H9 (cell line): ENCODE measurements at regions not wholly inside any gene's neighbourhood (a gene's known extent, or its start where the extent isn't known, plus 50 kb on each side); places are given as distances from the start of the nearest gene placed in this dataset.

Experiments
- DNase-seq: peaks from one replicate; pipeline ENCODE4 v3.0.0-alpha.2; 2017
- H2AFZ ChIP-seq: one replicate; pipeline ENCODE4 v1.6.1; 2013; ENCODE audit warnings: mild to moderate bottlenecking, low read length, control low read depth, moderate library complexity
- H2AK5ac ChIP-seq: 2 replicates; pipeline ENCODE4 v1.6.1; 2013; ENCODE audit warnings: low read length, control low read depth, mixed read lengths; ENCODE audit not compliant: insufficient read length
- H2BK120ac ChIP-seq: one replicate; pipeline ENCODE4 v1.6.1; 2013; ENCODE audit warnings: low read depth, mild to moderate bottlenecking, low read length, control low read depth, inconsistent platforms; ENCODE audit not compliant: poor library complexity, severe bottlenecking
- H2BK12ac ChIP-seq: 2 replicates; pipeline ENCODE4 v1.6.1; 2013; ENCODE audit warnings: low read length, control low read depth, mixed read lengths, low read depth; ENCODE audit not compliant: insufficient read length
- H2BK15ac ChIP-seq: 2 replicates; pipeline ENCODE4 v1.6.1; 2013; ENCODE audit warnings: low read depth, low read length, control low read depth
- H2BK20ac ChIP-seq: one replicate; pipeline ENCODE4 v1.6.1; 2013; ENCODE audit warnings: low read depth, mild to moderate bottlenecking, low read length, control low read depth, inconsistent platforms; ENCODE audit not compliant: poor library complexity, severe bottlenecking
- H2BK5ac ChIP-seq: 2 replicates; pipeline ENCODE4 v1.6.1; 2013; ENCODE audit warnings: low read length, control low read depth, mixed read lengths; ENCODE audit not compliant: insufficient read length
- H3K14ac ChIP-seq: 2 replicates; pipeline ENCODE4 v1.6.1; 2013; ENCODE audit warnings: low read length, control low read depth; ENCODE audit not compliant: insufficient read depth
- H3K18ac ChIP-seq: 2 replicates; pipeline ENCODE4 v1.6.1; 2013; ENCODE audit warnings: low read depth, mild to moderate bottlenecking, mixed read lengths, low read length, control low read depth; ENCODE audit not compliant: insufficient read length
- H3K23ac ChIP-seq: 2 replicates; pipeline ENCODE4 v1.6.1; 2013; ENCODE audit warnings: low read length, control low read depth, mixed read lengths, low read depth; ENCODE audit not compliant: insufficient read length
- H3K23me2 ChIP-seq: 2 replicates; pipeline ENCODE4 v1.6.1; 2013; ENCODE audit warnings: low read depth, mild to moderate bottlenecking, mixed read lengths, low read length, control low read depth; ENCODE audit not compliant: insufficient read length, poor library complexity, severe bottlenecking
- H3K27ac ChIP-seq: 2 replicates; pipeline ENCODE4 v1.5.1; 2013; ENCODE audit warnings: low read length, control low read depth, mixed read lengths, low read depth; ENCODE audit not compliant: insufficient read length
- H3K27me3 ChIP-seq: 2 replicates; pipeline ENCODE4 v1.6.1; 2013; ENCODE audit warnings: low read length, control low read depth, inconsistent platforms; ENCODE audit not compliant: insufficient read depth
- H3K4ac ChIP-seq: 2 replicates; pipeline ENCODE4 v1.6.1; 2013; ENCODE audit warnings: low read depth, mild to moderate bottlenecking, control low read depth, inconsistent platforms, low read length, moderate library complexity
- H3K4me1 ChIP-seq: 2 replicates; pipeline ENCODE4 v1.6.1; 2013; ENCODE audit warnings: low read length, control low read depth, inconsistent platforms; ENCODE audit not compliant: insufficient read depth
- H3K4me2 ChIP-seq: 2 replicates; pipeline ENCODE4 v1.6.1; 2013; ENCODE audit warnings: low read length, control low read depth, mixed read lengths; ENCODE audit not compliant: insufficient read length, insufficient read depth
- H3K56ac ChIP-seq: 2 replicates; pipeline ENCODE4 v1.6.1; 2013; ENCODE audit warnings: low read depth, mild to moderate bottlenecking, mixed read lengths, low read length, control low read depth; ENCODE audit not compliant: insufficient read length
- H3K79me1 ChIP-seq: 2 replicates; pipeline ENCODE4 v1.6.1; 2013; ENCODE audit warnings: low read depth, mild to moderate bottlenecking, moderate library complexity, low read length, control low read depth, inconsistent platforms; ENCODE audit not compliant: insufficient read depth, poor library complexity, severe bottlenecking
- H3K79me2 ChIP-seq: 2 replicates; pipeline ENCODE4 v1.6.1; 2013; ENCODE audit warnings: low read length, control low read depth, inconsistent platforms; ENCODE audit not compliant: insufficient read depth
- H3K9ac ChIP-seq: 2 replicates; pipeline ENCODE4 v1.6.1; 2013; ENCODE audit warnings: low read length, control low read depth, mixed read lengths; ENCODE audit not compliant: insufficient read length; ENCODE audit errors: extremely low read depth
- H3K9me3 ChIP-seq: one replicate; pipeline ENCODE4 v1.6.1; 2013; ENCODE audit warnings: low read depth, low read length, inconsistent platforms; ENCODE audit not compliant: control insufficient read depth
- H3T11ph ChIP-seq: one replicate; pipeline ENCODE4 v1.6.1; 2013; ENCODE audit warnings: mild to moderate bottlenecking, low read length, control low read depth, inconsistent platforms
- H4K20me1 ChIP-seq: one replicate; pipeline ENCODE4 v1.6.1; 2013; ENCODE audit not compliant: control insufficient read depth, insufficient read length, insufficient read depth
- H4K5ac ChIP-seq: 2 replicates; pipeline ENCODE4 v1.6.1; 2013; ENCODE audit warnings: low read depth, mild to moderate bottlenecking, mixed read lengths, low read length, control low read depth; ENCODE audit not compliant: insufficient read length
- H4K8ac ChIP-seq: replicated peaks from 2 replicates; pipeline ENCODE4 v1.6.1; 2013; ENCODE audit warnings: low read length, control low read depth, mixed read lengths, low read depth; ENCODE audit not compliant: insufficient read length
- H4K91ac ChIP-seq: 2 replicates; pipeline ENCODE4 v1.6.1; 2013; ENCODE audit warnings: low read depth, mild to moderate bottlenecking, moderate library complexity, mixed read lengths, low read length, control low read depth; ENCODE audit not compliant: insufficient read length
- H3K27ac Mint-ChIP-seq, 3 experiments: 2 replicates in 2 of 3; 3 replicates in 1 of 3; pipeline ENCODE4 v1.8.0; 2020 to 2021; ENCODE audit warnings: mixed read lengths in 3 of 3, mild to moderate bottlenecking in 1 of 3, moderate library complexity in 1 of 3
- H3K27me3 Mint-ChIP-seq: 2 replicates; pipeline ENCODE4 v1.8.0; 2021; ENCODE audit warnings: low read depth, mild to moderate bottlenecking, moderate library complexity, mixed read lengths
- H3K36me3 Mint-ChIP-seq, 3 experiments: 2 replicates in 2 of 3; 3 replicates in 1 of 3; pipeline ENCODE4 v1.8.0; 2020 to 2021; ENCODE audit warnings: low read depth in 3 of 3, mixed read lengths in 3 of 3; ENCODE audit not compliant: insufficient read depth in 1 of 3
- H3K4me1 Mint-ChIP-seq, 2 experiments: 2 replicates each; pipeline ENCODE4 v1.8.0; 2020; ENCODE audit warnings: mixed read lengths in 2 of 2
- H3K4me3 Mint-ChIP-seq, 2 experiments: 2 replicates in 1 of 2; 3 replicates in 1 of 2; pipeline ENCODE4 v1.8.0; 2020 to 2021; ENCODE audit warnings: mild to moderate bottlenecking in 2 of 2, mixed read lengths in 2 of 2, moderate library complexity in 1 of 2
- H3K9me3 Mint-ChIP-seq, 2 experiments: 2 replicates in 1 of 2; 3 replicates in 1 of 2; pipeline ENCODE4 v1.8.0; 2020; ENCODE audit warnings: mild to moderate bottlenecking in 2 of 2, mixed read lengths in 2 of 2, moderate library complexity in 1 of 2
- WGBS: extraction: QIAGEN DNeasy Blood & Tissue Kit; methylation state at CpG from one replicate; pipeline ENCODE4 v1.1.7; 2013; ENCODE audit warnings: missing lambda C conversion rate, low lambda C conversion rate, mixed read lengths; ENCODE audit not compliant: insufficient read length; ENCODE audit errors: extremely low coverage; 5-methylcytosine and 5-hydroxymethylcytosine counted together
- TF ChIP-seq, protein P1 (sequence below): fragments of 200-600 bp; sonication (generic); conservative IDR thresholded peaks from 3 replicates; pipeline ENCODE4 v1.8.0; 2021; ENCODE audit warnings: antibody characterized with exemption, mild to moderate bottlenecking

DNA sequence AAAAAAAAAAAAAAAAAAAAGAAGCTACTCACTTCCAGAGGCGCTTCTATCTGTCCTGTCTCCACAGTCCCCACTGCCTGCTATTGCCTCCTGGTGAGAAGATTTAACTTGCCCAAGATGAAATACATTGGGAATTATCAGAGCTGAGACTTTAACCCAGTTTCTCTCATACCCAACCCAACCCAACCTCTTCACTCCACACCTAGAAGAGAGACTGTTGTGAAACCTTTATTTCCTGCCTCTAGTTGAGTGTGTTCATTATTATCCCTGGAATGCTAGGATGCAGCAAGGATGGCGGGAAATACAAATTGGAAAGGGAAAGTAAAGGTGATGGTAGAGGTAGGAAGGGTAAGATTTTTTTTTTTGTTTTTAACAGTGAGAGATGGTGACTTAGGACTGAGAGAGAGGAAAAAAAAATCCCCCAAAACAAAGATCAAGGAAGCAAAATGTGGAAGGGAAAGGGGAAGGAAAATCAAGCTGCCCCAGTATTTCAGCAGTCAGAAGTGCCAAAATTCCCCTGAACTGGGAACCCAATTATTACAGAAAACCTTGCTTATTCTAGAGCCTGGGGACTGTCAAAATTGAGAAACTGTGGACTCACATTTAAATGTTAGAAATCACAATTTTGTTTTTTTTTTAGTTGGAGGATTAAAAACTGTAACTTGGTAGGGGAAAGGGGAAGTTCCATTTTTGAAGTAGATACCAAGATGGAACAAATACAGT is 253.0 kb downstream of the PTTG2 start:
- Histone ChIP-seq H3K23ac (no peak overlapping the region), H3K27me3 (no peaks in the 10 kb centered on the region), H3K9ac (no peak overlapping the region), H3K9me3 (no peaks in the 10 kb centered on the region), H2BK120ac (no peak overlapping the region), H3K4ac (no peak overlapping the region), H4K8ac (no peak overlapping the region), H3K79me2 (no peaks in the 10 kb centered on the region), H2BK12ac (no peak overlapping the region), H4K5ac (no peak overlapping the region), H2AFZ (no peak overlapping the region), H3K4me1 (peaks cover 5% of the 10 kb centered on the region; the same call in 1 of the 2 replicates), H2BK15ac (no peak overlapping the region), H3K27ac (no peak overlapping the region), H3K23me2 (no peaks in the 10 kb centered on the region), H2BK20ac (no peak overlapping the region), H3K14ac (no peak overlapping the region), H4K91ac (no peak overlapping the region), H2AK5ac (no peak overlapping the region), H3K56ac (no peak overlapping the region), H2BK5ac (no peak overlapping the region), H3K4me2 (no peak overlapping the region), H4K20me1 (no peaks in the 10 kb centered on the region), H3K18ac (no peak overlapping the region), H3K79me1 (no peaks in the 10 kb centered on the region), H3T11ph (no peak overlapping the region)
- TF ChIP-seq, protein P1, sequence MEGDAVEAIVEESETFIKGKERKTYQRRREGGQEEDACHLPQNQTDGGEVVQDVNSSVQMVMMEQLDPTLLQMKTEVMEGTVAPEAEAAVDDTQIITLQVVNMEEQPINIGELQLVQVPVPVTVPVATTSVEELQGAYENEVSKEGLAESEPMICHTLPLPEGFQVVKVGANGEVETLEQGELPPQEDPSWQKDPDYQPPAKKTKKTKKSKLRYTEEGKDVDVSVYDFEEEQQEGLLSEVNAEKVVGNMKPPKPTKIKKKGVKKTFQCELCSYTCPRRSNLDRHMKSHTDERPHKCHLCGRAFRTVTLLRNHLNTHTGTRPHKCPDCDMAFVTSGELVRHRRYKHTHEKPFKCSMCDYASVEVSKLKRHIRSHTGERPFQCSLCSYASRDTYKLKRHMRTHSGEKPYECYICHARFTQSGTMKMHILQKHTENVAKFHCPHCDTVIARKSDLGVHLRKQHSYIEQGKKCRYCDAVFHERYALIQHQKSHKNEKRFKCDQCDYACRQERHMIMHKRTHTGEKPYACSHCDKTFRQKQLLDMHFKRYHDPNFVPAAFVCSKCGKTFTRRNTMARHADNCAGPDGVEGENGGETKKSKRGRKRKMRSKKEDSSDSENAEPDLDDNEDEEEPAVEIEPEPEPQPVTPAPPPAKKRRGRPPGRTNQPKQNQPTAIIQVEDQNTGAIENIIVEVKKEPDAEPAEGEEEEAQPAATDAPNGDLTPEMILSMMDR, result no peak
- WGBS, result no CpG with 5 or more reads among the region's 2 CpGs
- H3K27ac Mint-ChIP-seq, result no peak overlapping the region
- no peak for DNase-seq
- peaks cover 0 to 2% of the 10 kb centered on the region in 2 experiments; a peak in 1 of 5 replicates for H3K9me3 Mint-ChIP-seq
- H3K36me3 Mint-ChIP-seq, result no peaks in the 10 kb centered on the region
- peaks cover 2% of the 10 kb centered on the region; the same call in 1 of the 2 replicates for H3K27me3 Mint-ChIP-seq
- H3K4me3 Mint-ChIP-seq, result no peak overlapping the region
- H3K4me1 Mint-ChIP-seq, result peaks cover 6 to 7% of the 10 kb centered on the region in 2 experiments
